GM12892 (cell line): ENCODE measurements at regions not wholly inside any gene's neighbourhood (a gene's known extent, or its start where the extent isn't known, plus 50 kb on each side); places are given as distances from the start of the nearest gene placed in this dataset.

Source experiments
- POLR2AphosphoS5 ChIP-seq: IDR thresholded peaks from 2 replicates; pipeline ENCODE4 v1.6.1; 2011; ENCODE audit warnings: low read depth, low read length, control low read depth
- TAF1 ChIP-seq: IDR thresholded peaks from 2 replicates; pipeline ENCODE4 v1.6.1; 2011; ENCODE audit warnings: low read depth, mild to moderate bottlenecking, control low read depth, low read length, borderline replicate concordance

DNA sequence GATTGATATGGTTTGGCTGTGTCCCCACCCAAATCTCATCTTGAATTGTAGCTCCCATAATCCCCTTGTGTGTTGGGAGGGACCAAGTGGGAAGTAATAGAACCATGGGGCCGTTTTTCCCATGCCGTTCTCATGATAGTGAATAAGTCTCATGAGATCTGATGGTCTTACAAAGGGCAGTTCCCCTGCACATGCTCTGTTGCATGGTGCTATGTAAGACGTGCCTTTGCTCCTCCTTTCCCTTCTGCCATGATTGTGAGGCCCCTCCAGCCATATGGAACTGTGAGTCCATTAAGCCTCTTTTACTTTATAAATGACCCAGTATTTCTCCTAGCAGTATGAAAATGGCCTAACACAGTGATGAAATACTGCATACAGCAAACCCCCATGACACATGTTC is 84.8 kb upstream of the SELENOP start:
- TF ChIP-seq POLR2AphosphoS5: no peak
- no peak for TF ChIP-seq TAF1
